ENCODE measurements at regions not wholly inside any gene's neighbourhood (a gene's known extent, or its start where the extent isn't known, plus 50 kb on each side); places are given as distances from the start of the nearest gene placed in this dataset.

GRCh38 chr2:187139469-187139868 lies 290.5 kb upstream of the ZSWIM2 start:
- H3K9me3 ChIP-seq (replicated peaks; ENCODE audit: control insufficient read depth, insufficient read depth, low read length): no peaks in the 10 kb centered on the region
- ATAC-seq: no peak
- no peak overlapping the region for H3K4me3 ChIP-seq
- no peaks in the 10 kb centered on the region for H4K20me1 ChIP-seq (ENCODE audit: control insufficient read depth, insufficient read depth)
- ChIA-PET RAD21 (ENCODE audit: unreplicated experiment) (interaction anchor here (1.6 to 2.8 kb wide), 3 partner anchors 30 to 312 kb away, joined by 8 to 35 read pairs (median 26); partner anchors contain the start of gene CALCRL), CTCF (interaction anchor here (1.9 to 2.4 kb wide), 2 partner anchors 309 to 312 kb away, joined by 23 read pairs; partner anchors contain the start of gene CALCRL), SMC1A (ENCODE audit: uncharacterized antibody, unreplicated experiment) (interaction anchor here (1.0 to 2.0 kb wide), 5 partner anchors 9 to 308 kb away, joined by 3 to 15 read pairs (median 5); partner anchors contain the start of gene CALCRL), POLR2A (no interaction called here)
- no peak overlapping the region for H3K9ac ChIP-seq (ENCODE audit: control insufficient read depth, insufficient read depth, low read length)
- no peaks in the 10 kb centered on the region for H3K79me2 ChIP-seq (ENCODE audit: control insufficient read depth, insufficient read depth, low read length)
- no peak for FAIRE-seq
- no peak overlapping the region for H3K4me2 ChIP-seq (ENCODE audit: control insufficient read depth, insufficient read depth)
- no peaks in the 10 kb centered on the region for H3K36me3 ChIP-seq (ENCODE audit: control insufficient read depth in 2 of 2, insufficient read depth in 2 of 2, low read length in 1 of 2)
- H3K27me3 ChIP-seq (replicated peaks in 1 of 2; ENCODE audit: control insufficient read depth in 2 of 2, insufficient read depth in 2 of 2, low read length in 1 of 2): no peaks in the 10 kb centered on the region
- no peak overlapping the region for H3K27ac ChIP-seq (ENCODE audit: control insufficient read depth, insufficient read depth)
- no peak for DNase-seq (ENCODE audit: low read depth, low spot score)
- BruUV-seq (replicated peaks): no TSS peak
- H3K4me1 ChIP-seq (ENCODE audit: control insufficient read depth, insufficient read depth, low read length): no peaks in the 10 kb centered on the region
- no peak overlapping the region for H2AFZ ChIP-seq (ENCODE audit: control insufficient read depth, low read depth, low read length)
- intact Hi-C loops (cut with micrococcal nuclease; ENCODE audit: unreplicated experiment): loop anchor here (2.0 to 5.0 kb wide), 2 partner anchors 158 to 277 kb away; no protein-coding TSS in a partner anchor
- in situ Hi-C loops (cut with MboI): no loop called here
- no peak for TF ChIP-seq FOS (IDR thresholded peaks at IDR 0.05; ENCODE audit: borderline replicate concordance, extremely low read depth, insufficient read length)
- TF ChIP-seq ZBED1 (IDR thresholded peaks at IDR 0.05; ENCODE audit: borderline replicate concordance): no peak
- TF ChIP-seq IRF4 (IDR thresholded peaks at IDR 0.05; ENCODE audit: low read depth, low read length): no peak
- TF ChIP-seq SP1 (IDR thresholded peaks at IDR 0.05; ENCODE audit: low read depth, low read length): no peak
- TF ChIP-seq NFYB (IDR thresholded peaks at IDR 0.05; ENCODE audit: insufficient read depth, low read depth, low read length): no peak
- TF ChIP-seq, protein P1, sequence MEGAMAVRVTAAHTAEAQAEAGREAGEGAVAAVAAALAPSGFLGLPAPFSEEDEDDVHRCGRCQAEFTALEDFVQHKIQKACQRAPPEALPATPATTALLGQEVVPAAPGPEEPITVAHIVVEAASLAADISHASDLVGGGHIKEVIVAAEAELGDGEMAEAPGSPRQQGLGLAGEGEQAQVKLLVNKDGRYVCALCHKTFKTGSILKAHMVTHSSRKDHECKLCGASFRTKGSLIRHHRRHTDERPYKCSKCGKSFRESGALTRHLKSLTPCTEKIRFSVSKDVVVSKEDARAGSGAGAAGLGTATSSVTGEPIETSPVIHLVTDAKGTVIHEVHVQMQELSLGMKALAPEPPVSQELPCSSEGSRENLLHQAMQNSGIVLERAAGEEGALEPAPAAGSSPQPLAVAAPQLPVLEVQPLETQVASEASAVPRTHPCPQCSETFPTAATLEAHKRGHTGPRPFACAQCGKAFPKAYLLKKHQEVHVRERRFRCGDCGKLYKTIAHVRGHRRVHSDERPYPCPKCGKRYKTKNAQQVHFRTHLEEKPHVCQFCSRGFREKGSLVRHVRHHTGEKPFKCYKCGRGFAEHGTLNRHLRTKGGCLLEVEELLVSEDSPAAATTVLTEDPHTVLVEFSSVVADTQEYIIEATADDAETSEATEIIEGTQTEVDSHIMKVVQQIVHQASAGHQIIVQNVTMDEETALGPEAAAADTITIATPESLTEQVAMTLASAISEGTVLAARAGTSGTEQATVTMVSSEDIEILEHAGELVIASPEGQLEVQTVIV (IDR thresholded peaks at IDR 0.05; ENCODE audit: borderline replicate concordance, partially characterized antibody): no peak
- no peak for TF ChIP-seq SREBF2 (IDR thresholded peaks at IDR 0.05; ENCODE audit: low read length)
- TF ChIP-seq, protein P2, sequence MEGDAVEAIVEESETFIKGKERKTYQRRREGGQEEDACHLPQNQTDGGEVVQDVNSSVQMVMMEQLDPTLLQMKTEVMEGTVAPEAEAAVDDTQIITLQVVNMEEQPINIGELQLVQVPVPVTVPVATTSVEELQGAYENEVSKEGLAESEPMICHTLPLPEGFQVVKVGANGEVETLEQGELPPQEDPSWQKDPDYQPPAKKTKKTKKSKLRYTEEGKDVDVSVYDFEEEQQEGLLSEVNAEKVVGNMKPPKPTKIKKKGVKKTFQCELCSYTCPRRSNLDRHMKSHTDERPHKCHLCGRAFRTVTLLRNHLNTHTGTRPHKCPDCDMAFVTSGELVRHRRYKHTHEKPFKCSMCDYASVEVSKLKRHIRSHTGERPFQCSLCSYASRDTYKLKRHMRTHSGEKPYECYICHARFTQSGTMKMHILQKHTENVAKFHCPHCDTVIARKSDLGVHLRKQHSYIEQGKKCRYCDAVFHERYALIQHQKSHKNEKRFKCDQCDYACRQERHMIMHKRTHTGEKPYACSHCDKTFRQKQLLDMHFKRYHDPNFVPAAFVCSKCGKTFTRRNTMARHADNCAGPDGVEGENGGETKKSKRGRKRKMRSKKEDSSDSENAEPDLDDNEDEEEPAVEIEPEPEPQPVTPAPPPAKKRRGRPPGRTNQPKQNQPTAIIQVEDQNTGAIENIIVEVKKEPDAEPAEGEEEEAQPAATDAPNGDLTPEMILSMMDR (IDR thresholded peaks at IDR 0.05 in 2 of 3, conservative IDR thresholded peaks at IDR 0.05 in 1 of 3; ENCODE audit: control insufficient read depth in 2 of 3, extremely low read depth in 1 of 3, insufficient read depth in 1 of 3, low read depth in 3 of 3, low read length in 3 of 3): no peak
- TF ChIP-seq STAT1 (conservative IDR thresholded peaks at IDR 0.05): no peak
- no peak for TF ChIP-seq EP300 (IDR thresholded peaks at IDR 0.05; ENCODE audit: borderline replicate concordance in 1 of 2, control insufficient read depth in 1 of 2, low read depth in 2 of 2, low read length in 2 of 2)
- TF ChIP-seq, protein P3, sequence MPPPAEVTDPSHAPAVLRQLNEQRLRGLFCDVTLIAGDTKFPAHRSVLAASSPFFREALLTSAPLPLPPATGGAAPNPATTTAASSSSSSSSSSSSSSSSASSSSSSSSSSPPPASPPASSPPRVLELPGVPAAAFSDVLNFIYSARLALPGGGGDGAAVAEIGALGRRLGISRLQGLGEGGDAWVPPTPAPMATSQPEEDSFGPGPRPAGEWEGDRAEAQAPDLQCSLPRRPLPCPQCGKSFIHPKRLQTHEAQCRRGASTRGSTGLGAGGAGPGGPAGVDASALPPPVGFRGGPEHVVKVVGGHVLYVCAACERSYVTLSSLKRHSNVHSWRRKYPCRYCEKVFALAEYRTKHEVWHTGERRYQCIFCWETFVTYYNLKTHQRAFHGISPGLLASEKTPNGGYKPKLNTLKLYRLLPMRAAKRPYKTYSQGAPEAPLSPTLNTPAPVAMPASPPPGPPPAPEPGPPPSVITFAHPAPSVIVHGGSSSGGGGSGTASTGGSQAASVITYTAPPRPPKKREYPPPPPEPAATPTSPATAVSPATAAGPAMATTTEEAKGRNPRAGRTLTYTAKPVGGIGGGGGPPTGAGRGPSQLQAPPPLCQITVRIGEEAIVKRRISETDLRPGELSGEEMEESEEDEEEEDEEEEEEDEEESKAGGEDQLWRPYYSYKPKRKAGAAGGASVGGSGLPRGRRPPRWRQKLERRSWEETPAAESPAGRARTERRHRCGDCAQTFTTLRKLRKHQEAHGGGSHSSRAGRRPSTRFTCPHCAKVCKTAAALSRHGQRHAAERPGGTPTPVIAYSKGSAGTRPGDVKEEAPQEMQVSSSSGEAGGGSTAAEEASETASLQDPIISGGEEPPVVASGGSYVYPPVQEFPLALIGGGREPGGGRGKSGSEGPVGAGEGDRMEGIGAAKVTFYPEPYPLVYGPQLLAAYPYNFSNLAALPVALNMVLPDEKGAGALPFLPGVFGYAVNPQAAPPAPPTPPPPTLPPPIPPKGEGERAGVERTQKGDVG (CRISPR knock-in tag; IDR thresholded peaks at IDR 0.05): no peak
- no peak for TF ChIP-seq TAF1 (IDR thresholded peaks at IDR 0.05; ENCODE audit: borderline replicate concordance, low read depth, low read length)
- TF ChIP-seq SUPT20H (IDR thresholded peaks at IDR 0.05; ENCODE audit: borderline replicate concordance, control insufficient read depth, low read depth, low read length): no peak
- TF ChIP-seq ZNF274 (IDR thresholded peaks at IDR 0.05; ENCODE audit: insufficient read depth, insufficient read length): no peak
- TF ChIP-seq EGR1 (IDR thresholded peaks at IDR 0.05; ENCODE audit: borderline replicate concordance in 1 of 2, low read depth in 2 of 2, low read length in 2 of 2): no peak
- TF ChIP-seq RUNX3 (IDR thresholded peaks at IDR 0.05; ENCODE audit: low read length): no peak
- TF ChIP-seq GABPA (IDR thresholded peaks at IDR 0.05; ENCODE audit: low read depth): no peak

All from GM12878 (cell line).